DMS153 treated with DMSO at 0.1 percent for 48 hours (cell line): ENCODE measurements at regions not wholly inside any gene's neighbourhood (a gene's known extent, or its start where the extent isn't known, plus 50 kb on each side); places are given as distances from the start of the nearest gene placed in this dataset.
"Not testable (repeated sequence)": the region's sequence is repeated elsewhere in the genome, so short reads cannot be mapped to it uniquely, and the experiment has no call there.

ENCODE experiments used
- DNase-seq: peaks from one replicate; lab custom pipeline; 2025; ENCODE audit not compliant: unreplicated experiment; lab: John Stamatoyannopoulos, UW

- DNase-seq: no peak
These were observed 83.1 kb downstream of the MSX2 start for GRCh38 chr5:174807471-174807870.

DNA sequence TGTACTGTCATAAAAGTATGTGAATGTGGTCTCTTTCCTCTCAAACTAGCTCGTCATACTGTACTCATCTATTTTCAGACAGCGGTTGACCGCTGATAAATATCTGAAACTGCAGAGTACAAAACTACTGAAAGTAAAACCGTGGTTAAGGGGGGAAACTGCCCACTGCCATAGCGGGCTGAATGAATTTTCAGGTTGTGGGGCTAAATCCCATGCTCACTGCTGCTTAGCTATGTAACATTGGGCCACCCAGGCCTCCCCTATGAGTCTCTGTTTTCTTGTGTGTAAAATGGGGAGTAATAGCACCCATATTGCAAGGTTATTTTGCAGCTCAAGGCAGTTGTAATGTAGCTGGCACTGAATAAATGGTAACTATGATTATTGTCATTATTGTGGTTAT lies 82.3 kb downstream of the MSX2 start:
- no peak for DNase-seq

- DNase-seq: no peak
These were observed 77.4 kb downstream of the MSX2 start for GRCh38 chr5:174801798-174802197.

DNA sequence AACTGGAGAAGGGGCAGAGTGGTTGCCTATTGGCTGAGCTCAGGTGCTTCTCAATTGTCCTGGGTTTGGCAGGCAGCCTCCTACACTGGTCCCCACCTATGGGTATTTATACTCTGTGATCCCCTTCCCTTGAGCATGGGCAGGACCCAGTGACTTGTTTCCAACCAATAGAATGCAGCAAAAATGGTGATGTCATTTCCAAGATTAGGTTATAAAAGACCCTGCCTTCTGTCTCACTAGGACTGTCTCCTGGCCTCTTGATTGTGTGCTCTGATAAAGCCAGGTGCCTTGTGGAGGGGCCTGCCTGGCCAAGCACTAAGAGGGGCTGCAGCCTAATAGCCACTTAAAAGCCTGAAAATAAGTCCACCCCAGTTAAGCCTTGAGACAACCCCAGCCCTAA lies 76.1 kb downstream of the MSX2 start:
- DNase-seq: no peak

GRCh38 chr5:174799121-174799520 lies 74.7 kb downstream of the MSX2 start:
- no peak for DNase-seq

DNA sequence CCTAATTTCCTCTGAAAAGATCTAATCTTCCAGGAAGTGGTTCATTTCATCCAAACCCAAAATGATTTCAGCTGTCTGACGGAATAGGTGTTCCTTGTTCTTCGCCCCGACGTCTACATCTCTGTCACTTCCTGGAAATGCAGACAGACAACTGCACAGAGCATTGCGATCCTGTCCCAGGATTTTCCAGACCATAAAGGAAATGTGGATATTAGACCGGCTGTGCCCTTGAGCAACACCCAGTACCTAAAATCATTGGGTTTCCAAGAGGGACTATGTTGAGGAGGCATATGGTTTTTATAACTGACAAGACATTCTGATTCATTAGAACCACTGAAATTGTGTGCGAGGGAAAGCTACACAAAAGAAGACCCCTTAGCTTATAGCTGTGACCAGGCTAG lies 74.2 kb downstream of the MSX2 start:
- no peak for DNase-seq

DNA sequence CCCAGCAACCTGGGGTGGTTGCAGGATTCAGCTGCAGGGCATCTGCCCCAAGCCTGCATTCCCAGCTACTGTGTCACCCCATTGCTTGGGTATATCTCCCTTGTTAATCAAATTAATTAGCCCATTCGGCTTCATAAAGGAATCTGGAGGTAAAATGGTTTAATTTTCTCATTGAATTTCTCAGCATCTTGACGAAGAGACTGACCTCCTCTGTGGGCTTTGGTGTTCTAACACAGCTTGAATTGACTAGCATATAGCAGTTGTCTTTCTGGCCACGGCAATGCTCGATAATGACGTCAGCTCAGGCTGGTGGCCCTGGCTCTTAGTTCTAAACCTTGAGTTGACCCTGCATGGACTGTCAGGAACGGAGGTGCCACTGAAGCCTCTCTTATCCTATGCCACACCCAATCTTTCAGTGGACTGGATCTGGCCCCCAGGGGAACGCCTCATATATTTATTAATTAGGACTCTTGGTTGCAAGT lies 72.4 kb downstream of the MSX2 start:
- DNase-seq: no peak

DNA sequence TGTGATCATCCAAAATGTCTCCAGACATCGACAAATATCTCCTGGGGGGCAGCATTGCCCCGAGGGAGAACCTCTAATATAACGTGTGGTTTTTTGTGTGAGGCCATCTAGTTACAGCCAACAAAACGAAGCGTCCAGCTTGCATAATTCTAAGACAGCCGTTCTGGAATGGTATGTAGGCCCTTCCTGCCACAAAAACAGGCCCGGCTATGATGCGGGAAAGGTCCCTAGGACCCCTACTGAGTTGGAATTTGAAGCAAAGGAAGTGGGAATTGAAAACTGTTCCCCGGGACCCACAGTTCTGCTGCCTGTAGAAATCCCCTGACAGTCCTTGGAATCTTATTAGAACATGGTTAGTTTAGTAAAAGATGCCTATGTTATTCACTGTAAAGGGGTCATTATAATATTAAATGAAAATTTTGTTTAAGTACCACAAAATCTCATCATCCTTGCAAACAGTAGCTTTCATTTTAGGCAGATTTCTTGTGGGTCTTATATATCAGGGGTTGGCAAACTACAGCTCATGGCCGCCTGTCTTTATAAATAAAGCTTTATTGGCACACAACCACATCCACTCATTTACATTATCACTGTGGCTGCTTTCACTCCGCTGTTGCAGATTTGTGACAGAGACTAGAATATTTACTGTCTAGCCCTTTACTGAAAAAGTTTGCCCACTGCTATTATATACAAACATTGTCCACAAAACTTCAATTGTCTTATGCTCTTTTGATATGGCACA lies 70.7 kb downstream of the MSX2 start:
- no peak for DNase-seq

DNA sequence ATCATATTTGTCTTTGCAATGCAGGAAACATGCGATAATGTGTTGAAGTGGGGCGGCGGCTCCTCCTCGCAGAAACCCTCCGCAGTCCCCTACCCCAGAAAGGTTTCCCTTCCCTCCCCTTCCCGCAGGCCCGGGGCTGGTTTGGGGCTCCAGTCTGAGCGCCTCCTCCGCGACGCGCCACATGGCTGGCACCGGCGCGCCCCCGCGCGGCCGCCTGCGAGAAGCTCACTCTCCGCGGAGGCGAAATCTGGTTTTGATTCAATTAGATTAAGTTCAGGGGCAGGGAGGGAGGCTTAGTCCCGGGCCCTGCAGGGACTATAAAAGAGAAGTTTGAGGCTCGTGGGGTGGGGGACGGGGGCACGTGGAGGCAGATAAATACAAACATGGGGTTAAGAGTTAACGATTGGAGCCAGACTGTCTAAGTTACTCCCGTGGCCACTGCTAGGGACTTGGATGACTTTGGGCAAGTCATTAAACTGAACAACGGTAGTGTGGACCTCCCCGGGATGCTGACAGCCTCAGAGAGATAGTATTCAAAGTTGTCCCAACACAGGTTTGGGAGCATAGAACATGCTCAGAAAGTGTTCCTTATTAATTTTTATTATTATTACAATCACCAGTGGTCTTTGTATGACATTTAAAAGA lies 69.4 kb downstream of the MSX2 start:
- DNase-seq: no peak

DNA sequence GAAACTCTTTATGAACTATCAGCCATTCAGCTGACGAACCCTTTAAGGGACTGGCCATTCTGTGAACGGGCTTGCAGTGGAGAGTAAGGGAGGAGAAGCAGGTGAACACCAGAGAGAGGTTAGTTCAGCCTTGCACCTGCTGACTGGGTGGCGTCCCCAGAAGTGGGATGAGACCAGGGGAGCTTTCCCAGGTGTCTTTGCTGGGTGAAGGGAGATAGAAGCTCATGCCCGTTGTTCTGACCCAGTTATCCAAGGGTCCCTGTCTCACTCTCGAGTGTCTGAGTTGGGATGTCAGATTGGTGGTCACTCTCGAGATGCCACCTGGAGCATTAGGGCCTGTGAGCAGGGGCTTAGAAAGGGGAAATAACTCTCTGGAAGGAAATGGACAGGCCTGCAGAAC lies 68.7 kb downstream of the MSX2 start:
- DNase-seq: no peak

GRCh38 chr5:174792265-174792664 lies 67.9 kb downstream of the MSX2 start:
- not testable (repeated sequence) for DNase-seq

GRCh38 chr5:174790906-174791305 lies 66.5 kb downstream of the MSX2 start:
- no peak for DNase-seq

- DNase-seq: no peak
These were observed 65.2 kb downstream of the MSX2 start for GRCh38 chr5:174789596-174789995.

GRCh38 chr5:174785120-174785680 lies 60.8 kb downstream of the MSX2 start:
- DNase-seq: no peak
